Stimulated activated CD8-positive, alpha-beta memory T cell treated with anti-CD3 and anti-CD28 coated beads, Interleukin-7, amount 100 ng/mL, for 48 hours (primary cell): ENCODE measurements at regions not wholly inside any gene's neighbourhood (a gene's known extent, or its start where the extent isn't known, plus 50 kb on each side); places are given as distances from the start of the nearest gene placed in this dataset.
"Not testable (repeated sequence)": the region's sequence is repeated elsewhere in the genome, so short reads cannot be mapped to it uniquely, and the experiment has no call there.

Source experiments
- DNase-seq, 2 donors: peaks; one replicate each; pipeline ENCODE4 v3.0.0-alpha.2; 2020; ENCODE audit warnings: low read depth in 1 of 2; ENCODE audit errors: extremely low read depth in 1 of 2

GRCh38 chr1:194387531-194387930 is 1201.1 kb upstream of the B3GALT2 start:
- no peak for DNase-seq

- no peak for DNase-seq
Observed at GRCh38 chr1:194378517-194378916, 1192.1 kb upstream of the B3GALT2 start.

- DNase-seq, result no peak
Observed at GRCh38 chr1:194374649-194375048, 1188.2 kb upstream of the B3GALT2 start.

- no peak for DNase-seq
Observed at GRCh38 chr1:194372266-194372665, 1185.9 kb upstream of the B3GALT2 start.

GRCh38 chr1:194369622-194370021 is 1183.2 kb upstream of the B3GALT2 start:
- no peak for DNase-seq

GRCh38 chr1:194369060-194369459 is 1182.6 kb upstream of the B3GALT2 start:
- no peak for DNase-seq

- DNase-seq, result no peak
Observed at GRCh38 chr1:194367121-194367520, 1180.7 kb upstream of the B3GALT2 start.

GRCh38 chr1:194366705-194367104 is 1180.3 kb upstream of the B3GALT2 start:
- no peak for DNase-seq

- DNase-seq, result no peak
Observed at GRCh38 chr1:194362327-194362726, 1175.9 kb upstream of the B3GALT2 start.

GRCh38 chr1:194361374-194362131 is 1175.1 kb upstream of the B3GALT2 start:
- no peak for DNase-seq

- DNase-seq, result no peak
Observed at GRCh38 chr1:194358208-194358581, 1171.8 kb upstream of the B3GALT2 start.

GRCh38 chr1:194357573-194358207 is 1171.3 kb upstream of the B3GALT2 start:
- DNase-seq, result not testable (repeated sequence)

GRCh38 chr1:194355488-194356106 is 1169.2 kb upstream of the B3GALT2 start:
- DNase-seq, result no peak

GRCh38 chr1:194353121-194353520 is 1166.7 kb upstream of the B3GALT2 start:
- no peak for DNase-seq

GRCh38 chr1:194347200-194347599 is 1160.8 kb upstream of the B3GALT2 start:
- no peak for DNase-seq

GRCh38 chr1:194342484-194343262 is 1156.3 kb upstream of the B3GALT2 start:
- DNase-seq, result no peak

- DNase-seq, result no peak
Observed at GRCh38 chr1:194341587-194341986, 1155.2 kb upstream of the B3GALT2 start.

- no peak for DNase-seq
Observed at GRCh38 chr1:194339471-194339870, 1153.1 kb upstream of the B3GALT2 start.

GRCh38 chr1:194338241-194338948 is 1152.0 kb upstream of the B3GALT2 start:
- no peak for DNase-seq

- DNase-seq, result no peak
Observed at GRCh38 chr1:194333240-194333639, 1146.8 kb upstream of the B3GALT2 start.

- no peak for DNase-seq
Observed at GRCh38 chr1:194331758-194332157, 1145.3 kb upstream of the B3GALT2 start.
